K562 (cell line): ENCODE measurements at regions not wholly inside any gene's neighbourhood (a gene's known extent, or its start where the extent isn't known, plus 50 kb on each side); places are given as distances from the start of the nearest gene placed in this dataset.

Experiments
- ATAC-seq: fragments of 200-7000 bp; cut with Tn5 transposase; 3 replicates; pipeline ENCODE4 v1.9.1; 2020; ENCODE audit warnings: moderate library complexity
- BruUV-seq: library from RNA; stranded (reverse); fragments of 400-500 nt; replicated peaks from 2 replicates; lab custom pipeline; 2021; lab: Mats Ljungman, UMichigan
- CTCF ChIA-PET: fragments of 300-600 bp; formaldehyde crosslinking; extraction: SDS; loops from one replicate; lab custom pipeline; 2021; ENCODE audit warnings: low intra/inter-chr PET ratio; lab: Yijun Ruan, JAX
- POLR2A ChIA-PET: fragments of 300-600, 350-650 bp; sonication (Branson Sonifier 250); formaldehyde crosslinking; extraction: SDS; loops from one replicate; lab custom pipeline; 2021; ENCODE audit warnings: antibody characterized with exemption, inconsistent platforms; lab: Yijun Ruan, JAX
- DNase-seq, 4 experiments: peaks; one replicate each; pipeline versions ENCODE4 v3.0.0 to v3.0.0-alpha.2; 2011 to 2018; ENCODE audit warnings: low spot score in 3 of 4, mixed read lengths in 3 of 4; ENCODE audit errors: extremely low read depth in 1 of 4
- FAIRE-seq: peaks from 2 replicates; lab custom pipeline; 2011; peaks lifted over from hg19 to GRCh38; lab: Jason Lieb, UNC
- H2AFZ ChIP-seq: 2 replicates; pipeline ENCODE4 v1.6.0; 2011; ENCODE audit warnings: low read depth, low read length, control low read depth, inconsistent platforms
- H3K27ac ChIP-seq: fragments of 200-600 bp; 3 replicates; pipeline ENCODE4 v1.8.0; 2011; ENCODE audit warnings: low read depth, mild to moderate bottlenecking, control low read depth, inconsistent platforms, low read length, moderate library complexity, mixed read lengths; ENCODE audit errors: extremely low read depth
- H3K27me3 ChIP-seq, 2 experiments: fragments of 300-600 bp in 1 of 2; 2 replicates in 1 of 2; 3 replicates in 1 of 2; pipeline versions ENCODE4 v1.6.0 to v1.8.0; 2011; ENCODE audit warnings: inconsistent platforms in 2 of 2, low read length in 2 of 2, mild to moderate bottlenecking in 1 of 2, mixed read lengths in 1 of 2, moderate library complexity in 1 of 2; ENCODE audit not compliant: control insufficient read depth in 2 of 2, insufficient read depth in 2 of 2
- H3K36me3 ChIP-seq: fragments of 300-600 bp; 3 replicates; pipeline ENCODE4 v1.8.0; 2011; ENCODE audit warnings: mild to moderate bottlenecking, low read length, inconsistent platforms; ENCODE audit not compliant: control insufficient read depth, insufficient read depth
- H3K4me1 ChIP-seq, 2 experiments: fragments of 200-600 bp in 1 of 2; replicated peaks in 1 of 2; 2 replicates in 1 of 2; 3 replicates in 1 of 2; pipeline versions ENCODE4 v1.5.1 to v1.8.0; 2011; ENCODE audit warnings: inconsistent platforms in 2 of 2, low read length in 2 of 2, mild to moderate bottlenecking in 1 of 2, mixed read lengths in 1 of 2, moderate library complexity in 1 of 2; ENCODE audit not compliant: control insufficient read depth in 2 of 2, insufficient read depth in 2 of 2
- H3K4me2 ChIP-seq: 2 replicates; pipeline ENCODE4 v1.6.1; 2011; ENCODE audit warnings: low read length, control low read depth, inconsistent platforms, mixed read lengths; ENCODE audit not compliant: insufficient read depth
- H3K4me3 ChIP-seq: fragments of 200-600 bp; sonication (generic), shearing (Covaris generic); 2 replicates; pipeline ENCODE4 v1.5.1; 2016; ENCODE audit warnings: control low read depth, inconsistent platforms
- H3K79me2 ChIP-seq: fragments of 200-600 bp; 3 replicates; pipeline ENCODE4 v1.8.0; 2011; ENCODE audit warnings: low read length, inconsistent platforms; ENCODE audit not compliant: control insufficient read depth, insufficient read depth
- H3K9ac ChIP-seq, 2 experiments: 2 replicates each; pipeline versions ENCODE4 v1.6.0 to v1.6.1; 2011; ENCODE audit warnings: low read depth in 2 of 2, low read length in 2 of 2, control low read depth in 1 of 2, inconsistent platforms in 1 of 2, mild to moderate bottlenecking in 1 of 2, mixed read lengths in 1 of 2; ENCODE audit not compliant: insufficient read depth in 1 of 2
- H3K9me1 ChIP-seq: one replicate; pipeline ENCODE4 v1.6.0; 2011; ENCODE audit warnings: inconsistent platforms, mild to moderate bottlenecking, low read length, moderate library complexity; ENCODE audit not compliant: control insufficient read depth, insufficient read depth
- H3K9me3 ChIP-seq: replicated peaks from 2 replicates; pipeline ENCODE4 v1.5.1; 2011; ENCODE audit warnings: low read depth, low read length, inconsistent platforms; ENCODE audit not compliant: control insufficient read depth, insufficient read depth
- H4K20me1 ChIP-seq: replicated peaks from 2 replicates; pipeline ENCODE4 v1.6.1; 2011; ENCODE audit warnings: low read length, inconsistent platforms, mixed read lengths; ENCODE audit not compliant: control insufficient read depth, insufficient read depth
- E2F1 ChIP-seq: sonication (generic); formaldehyde crosslinking; IDR thresholded peaks from 2 replicates; pipeline ENCODE4 v1.8.1; 2023; ENCODE audit warnings: mild to moderate bottlenecking, missing genetic modification reagents, moderate library complexity
- HCFC1 ChIP-seq: IDR thresholded peaks from 2 replicates; pipeline ENCODE4 v1.6.1; 2012; ENCODE audit warnings: low read depth, low read length, improper control_type of control experiment
- PRPF4 ChIP-seq: fragments of 200-400 bp; formaldehyde crosslinking; IDR thresholded peaks from one replicate; pipeline ENCODE4 v1.6.1; 2017; ENCODE audit warnings: low read length, low read depth, mild to moderate bottlenecking; ENCODE audit not compliant: insufficient read depth, poor library complexity, severe bottlenecking
- ZFP36 ChIP-seq: fragments of 150-350 bp; IDR thresholded peaks from 2 replicates; pipeline ENCODE4 v1.6.1; 2018; ENCODE audit warnings: low read length, low read depth; ENCODE audit not compliant: partially characterized antibody
- ZNF57 ChIP-seq: fragments of 450-650 bp; formaldehyde crosslinking; IDR thresholded peaks from 2 replicates; pipeline ENCODE4 v1.4.0; 2020; ENCODE audit warnings: mild to moderate bottlenecking, moderate library complexity
- WGBS: fragments of 100-300 bp; shearing (Covaris generic); methylation state at CpG from one replicate; pipeline ENCODE4 v1.1.6; 2016; ENCODE audit warnings: low coverage, mixed read lengths; ENCODE audit not compliant: insufficient coverage; ENCODE audit errors: missing lambda C conversion rate; 5-methylcytosine and 5-hydroxymethylcytosine counted together
- in situ Hi-C: fragments of 300-500 bp; cut with MboI; formaldehyde crosslinking; loops from 4 replicates; pipeline ENCODE4 v1.15.0; 2018; ENCODE audit warnings: inconsistent platforms, mixed read lengths
- intact Hi-C: fragments of 100-400 bp; cut with micrococcal nuclease; formaldehyde crosslinking; loops from 2 replicates; pipeline ENCODE4 v1.14.2; 2022

GRCh38 chr14:103228076-103228806 lies 105.0 kb downstream of the TNFAIP2 start:
- Histone ChIP-seq H3K4me3 (no peak overlapping the region), H3K36me3 (no peaks in the 10 kb centered on the region), H3K27ac (no peak overlapping the region), H3K9me1 (no peaks in the 10 kb centered on the region), H2AFZ (no peak overlapping the region), H3K4me1 (peaks cover 2 to 34% of the 10 kb centered on the region in 2 experiments; a peak in 4 of 5 replicates), H3K9ac (no peak overlapping the region), H3K79me2 (no peaks in the 10 kb centered on the region), H3K9me3 (no peaks in the 10 kb centered on the region), H3K4me2 (no peak overlapping the region), H4K20me1 (no peaks in the 10 kb centered on the region), H3K27me3 (peaks cover 0 to 4% of the 10 kb centered on the region in 2 experiments; a peak in 1 of 5 replicates)
- TF ChIP-seq ZFP36 (peak; percentile 63), ZNF57 (CRISPR knock-in tag) (no peak)
- ATAC-seq, result no peak
- WGBS, result 29% methylated on average over 7 of the region's 8 CpGs
- no peak for FAIRE-seq
- in situ Hi-C loops, result no loop called here
- POLR2A ChIA-PET, result no interaction called here
- BruUV-seq, result no TSS peak
- intact Hi-C loops, result no loop called here
- DNase-seq, result no peak
- CTCF ChIA-PET, result no interaction called here

- H3K9ac ChIP-seq, result no peak overlapping the region
- no peaks in the 10 kb centered on the region for H3K79me2 ChIP-seq
- peaks cover 2 to 32% of the 10 kb centered on the region in 2 experiments; a peak in 4 of 5 replicates for H3K4me1 ChIP-seq
- H3K4me2 ChIP-seq, result no peak overlapping the region
- no peak overlapping the region for H3K27ac ChIP-seq
- ATAC-seq, result no peak
- intact Hi-C loops (no loop called here), in situ Hi-C loops (no loop called here)
- TF ChIP-seq HCFC1 (no peak), E2F1 (CRISPR knock-in tag) (no peak), PRPF4 (no peak)
- peak in 1 of 4 experiments; percentile 2 for DNase-seq
- FAIRE-seq, result no peak
- H4K20me1 ChIP-seq, result no peaks in the 10 kb centered on the region
- H3K36me3 ChIP-seq, result no peaks in the 10 kb centered on the region
- WGBS, result 30% methylated on average over 4 of the region's 4 CpGs
- H3K27me3 ChIP-seq, result peaks cover 0 to 8% of the 10 kb centered on the region in 2 experiments; a peak in 1 of 5 replicates
- H2AFZ ChIP-seq, result no peak overlapping the region
- POLR2A ChIA-PET, result no interaction called here
- no peaks in the 10 kb centered on the region for H3K9me1 ChIP-seq
- no TSS peak for BruUV-seq
- no peaks in the 10 kb centered on the region for H3K9me3 ChIP-seq
- CTCF ChIA-PET, result no interaction called here
- no peak overlapping the region for H3K4me3 ChIP-seq
These were observed 105.2 kb upstream of the EIF5 start for GRCh38 chr14:103228866-103229265.
